H1 (cell line): ENCODE measurements at regions not wholly inside any gene's neighbourhood (a gene's known extent, or its start where the extent isn't known, plus 50 kb on each side); places are given as distances from the start of the nearest gene placed in this dataset.

Source experiments
- CTCF ChIA-PET: fragments of 300-600 bp; sonication (Branson Sonifier 250); formaldehyde crosslinking; loops from one replicate; lab custom pipeline; 2021; ENCODE audit not compliant: partially characterized antibody; lab: Charles Lee
- POLR2A ChIA-PET: fragments of 300-600 bp; sonication (Branson Sonifier 250); formaldehyde crosslinking; loops from one replicate; lab custom pipeline; 2021; ENCODE audit warnings: inconsistent platforms; ENCODE audit not compliant: partially characterized antibody; lab: Charles Lee
- DNase-seq, 2 experiments: peaks; one replicate each; pipeline versions ENCODE4 v3.0.0 to v3.0.0-alpha.2; 2010 to 2022; ENCODE audit warnings: low spot score in 2 of 2, low read depth in 1 of 2, mixed read lengths in 1 of 2
- FAIRE-seq: peaks from 2 replicates; lab custom pipeline; 2011; peaks lifted over from hg19 to GRCh38; lab: Jason Lieb, UNC
- H2AFZ ChIP-seq: 2 replicates; pipeline ENCODE4 v1.8.1; 2012; ENCODE audit warnings: low read length, inconsistent platforms
- H2AK5ac ChIP-seq: 2 replicates; pipeline ENCODE4 v1.6.1; 2013; ENCODE audit warnings: low read depth, low read length
- H2BK120ac ChIP-seq: replicated peaks from 2 replicates; pipeline ENCODE3; 2013; ENCODE audit warnings: low read depth, low read length, inconsistent platforms
- H2BK12ac ChIP-seq: 2 replicates; pipeline ENCODE4 v1.6.1; 2013; ENCODE audit warnings: low read depth, low read length
- H2BK15ac ChIP-seq: 2 replicates; pipeline ENCODE4 v1.6.1; 2013; ENCODE audit warnings: low read length
- H2BK20ac ChIP-seq: 2 replicates; pipeline ENCODE4 v1.6.1; 2013; ENCODE audit warnings: low read length
- H2BK5ac ChIP-seq: 2 replicates; pipeline ENCODE4 v1.6.1; 2013; ENCODE audit warnings: low read depth, low read length
- H3K14ac ChIP-seq: 2 replicates; pipeline ENCODE4 v1.6.1; 2013; ENCODE audit warnings: inconsistent platforms; ENCODE audit not compliant: insufficient read length
- H3K18ac ChIP-seq: 2 replicates; pipeline ENCODE4 v1.6.1; 2013; ENCODE audit warnings: low read length; ENCODE audit errors: extremely low read depth
- H3K23ac ChIP-seq: 2 replicates; pipeline ENCODE4 v1.6.1; 2013; ENCODE audit warnings: inconsistent platforms; ENCODE audit not compliant: insufficient read length
- H3K23me2 ChIP-seq: 2 replicates; pipeline ENCODE4 v1.6.1; 2013; ENCODE audit warnings: low read depth, low read length
- H3K27ac ChIP-seq: 2 replicates; pipeline ENCODE4 v1.6.1; 2011; ENCODE audit warnings: low read depth, low read length, inconsistent platforms
- H3K27me3 ChIP-seq, 4 experiments: replicated peaks in 1 of 4; 1 replicate in 1 of 4; 2 replicates in 3 of 4; pipeline versions ENCODE4 v1.6.1 to v1.8.1; 2011 to 2013; ENCODE audit warnings: low read length in 3 of 4, mild to moderate bottlenecking in 3 of 4, inconsistent platforms in 2 of 4, mixed read lengths in 2 of 4, moderate library complexity in 1 of 4; ENCODE audit not compliant: control insufficient read depth in 3 of 4, insufficient read depth in 3 of 4; ENCODE audit errors: extremely low read depth in 1 of 4
- H3K36me3 ChIP-seq, 4 experiments: 2 replicates each; pipeline versions ENCODE4 v1.6.1 to v1.8.1; 2011 to 2013; ENCODE audit warnings: mild to moderate bottlenecking in 4 of 4, low read length in 3 of 4, moderate library complexity in 2 of 4, control low read depth in 1 of 4, inconsistent platforms in 1 of 4; ENCODE audit not compliant: insufficient read depth in 4 of 4, control insufficient read depth in 2 of 4
- H3K4ac ChIP-seq: replicated peaks from 2 replicates; pipeline ENCODE3; 2013; ENCODE audit warnings: low read length, low read depth, mixed read lengths, inconsistent platforms; ENCODE audit not compliant: insufficient read length
- H3K4me1 ChIP-seq, 4 experiments: replicated peaks in 1 of 4; 1 replicate in 1 of 4; 2 replicates in 3 of 4; pipeline versions ENCODE4 v1.6.1 to v1.8.1; 2011 to 2013; ENCODE audit warnings: low read length in 3 of 4, inconsistent platforms in 2 of 4, mixed read lengths in 1 of 4; ENCODE audit not compliant: insufficient read depth in 4 of 4, control insufficient read depth in 3 of 4
- H3K4me2 ChIP-seq, 2 experiments: 2 replicates each; pipeline versions ENCODE4 v1.6.1 to v1.8.1; 2011 to 2013; ENCODE audit warnings: low read depth in 2 of 2, low read length in 2 of 2, control low read depth in 1 of 2, inconsistent platforms in 1 of 2, mild to moderate bottlenecking in 1 of 2; ENCODE audit not compliant: insufficient read depth in 1 of 2
- H3K4me3 ChIP-seq, 4 experiments: fragments of 200-600, 300-600 bp in 1 of 4; sonication (generic), shearing (Covaris generic), sonication (Bioruptor Twin) in 1 of 4; 2 replicates each; pipeline versions ENCODE4 v1.5.1 to v1.8.1; 2011 to 2016; ENCODE audit warnings: low read length in 4 of 4, low read depth in 3 of 4, control low read depth in 2 of 4, inconsistent platforms in 2 of 4, mild to moderate bottlenecking in 2 of 4, mixed read lengths in 1 of 4, moderate library complexity in 1 of 4; ENCODE audit not compliant: insufficient read depth in 2 of 4; ENCODE audit errors: extremely low read depth in 1 of 4
- H3K56ac ChIP-seq: replicated peaks from 2 replicates; pipeline ENCODE3; 2013; ENCODE audit warnings: low read depth, mild to moderate bottlenecking, mixed read lengths, low read length, inconsistent platforms; ENCODE audit not compliant: insufficient read length
- H3K79me1 ChIP-seq: 2 replicates; pipeline ENCODE4 v1.6.1; 2013; ENCODE audit warnings: low read depth, low read length, control low read depth
- H3K79me2 ChIP-seq, 2 experiments: 2 replicates each; pipeline versions ENCODE4 v1.6.1 to v1.8.1; 2012 to 2013; ENCODE audit warnings: low read length in 2 of 2, mild to moderate bottlenecking in 2 of 2, inconsistent platforms in 1 of 2; ENCODE audit not compliant: insufficient read depth in 2 of 2, control insufficient read depth in 1 of 2
- H3K9ac ChIP-seq, 4 experiments: replicated peaks in 1 of 4; 1 replicate in 1 of 4; 2 replicates in 3 of 4; pipeline versions ENCODE4 v1.6.1 to v1.8.1; 2011 to 2013; ENCODE audit warnings: low read depth in 3 of 4, low read length in 3 of 4, control low read depth in 2 of 4, mild to moderate bottlenecking in 2 of 4, moderate library complexity in 2 of 4, inconsistent platforms in 1 of 4; ENCODE audit errors: extremely low read depth in 1 of 4
- H3K9me3 ChIP-seq, 2 experiments: 2 replicates each; pipeline versions ENCODE4 v1.6.1 to v1.8.1; 2012 to 2013; ENCODE audit warnings: mild to moderate bottlenecking in 2 of 2, moderate library complexity in 2 of 2, control low read depth in 1 of 2, inconsistent platforms in 1 of 2, low read depth in 1 of 2, low read length in 1 of 2, mixed read lengths in 1 of 2; ENCODE audit not compliant: insufficient read depth in 2 of 2
- H4K20me1 ChIP-seq, 2 experiments: replicated peaks in 1 of 2; 2 replicates each; pipeline versions ENCODE3 to v1.8.1; 2011 to 2013; ENCODE audit warnings: inconsistent platforms in 2 of 2, low read length in 2 of 2, mild to moderate bottlenecking in 1 of 2; ENCODE audit not compliant: insufficient read depth in 2 of 2, control insufficient read depth in 1 of 2
- H4K5ac ChIP-seq: 2 replicates; pipeline ENCODE4 v1.6.1; 2013; ENCODE audit warnings: low read length, low read depth, mixed read lengths, inconsistent platforms; ENCODE audit not compliant: insufficient read length
- H4K8ac ChIP-seq: 2 replicates; pipeline ENCODE4 v1.8.0; 2013; ENCODE audit warnings: mild to moderate bottlenecking, moderate library complexity, low read length, inconsistent platforms; ENCODE audit not compliant: insufficient read depth; ENCODE audit errors: extremely low read depth
- H4K91ac ChIP-seq: replicated peaks from 2 replicates; pipeline ENCODE3; 2013; ENCODE audit warnings: low read length, mixed read lengths, inconsistent platforms; ENCODE audit not compliant: insufficient read length
- CBX5 ChIP-seq: fragments of 300-800, 300-1000 bp; sonication (generic); IDR thresholded peaks from 2 replicates; pipeline ENCODE4 v1.7.1; 2016; ENCODE audit warnings: antibody characterized with exemption, low read length, low read depth
- CREB1 ChIP-seq: IDR thresholded peaks from 2 replicates; pipeline ENCODE4 v1.6.1; 2012; ENCODE audit warnings: inconsistent platforms
- EGR1 ChIP-seq: IDR thresholded peaks from 2 replicates; pipeline ENCODE4 v1.6.1; 2011; ENCODE audit warnings: low read depth, low read length, borderline replicate concordance
- EZH2 ChIP-seq: fragments of 200-600 bp; sonication (generic); IDR thresholded peaks from 2 replicates; pipeline ENCODE4 v1.7.1; 2012; ENCODE audit warnings: low read depth, mild to moderate bottlenecking, moderate library complexity, low read length, inconsistent platforms; ENCODE audit not compliant: severe bottlenecking
- JUND ChIP-seq: IDR thresholded peaks from 2 replicates; pipeline ENCODE4 v1.6.1; 2011; ENCODE audit warnings: mild to moderate bottlenecking, improper control_type of control experiment, low read length
- KDM4A ChIP-seq: IDR thresholded peaks from one replicate; pipeline ENCODE4 v1.7.1; 2012; ENCODE audit warnings: low read depth, mild to moderate bottlenecking, moderate library complexity, low read length, inconsistent platforms; ENCODE audit not compliant: severe bottlenecking
- MAFK ChIP-seq: IDR thresholded peaks from 2 replicates; pipeline ENCODE4 v1.6.1; 2012; ENCODE audit warnings: low read depth, mild to moderate bottlenecking, improper control_type of control experiment, low read length
- MAX ChIP-seq: IDR thresholded peaks from 2 replicates; pipeline ENCODE4 v1.6.1; 2012; ENCODE audit warnings: inconsistent platforms
- RAD21 ChIP-seq, 2 experiments: IDR thresholded peaks in 1 of 2; conservative IDR thresholded peaks in 1 of 2; 2 replicates each; pipeline ENCODE4 v1.6.1; 2011; ENCODE audit warnings: low read depth in 2 of 2, low read length in 2 of 2, improper control_type of control experiment in 1 of 2, inconsistent platforms in 1 of 2, mild to moderate bottlenecking in 1 of 2, moderate library complexity in 1 of 2
- RBBP5 ChIP-seq: IDR thresholded peaks from 2 replicates; pipeline ENCODE4 v1.7.1; 2012; ENCODE audit warnings: low read depth, mild to moderate bottlenecking, inconsistent platforms, low read length, moderate library complexity, borderline replicate concordance
- RXRA ChIP-seq: IDR thresholded peaks from 2 replicates; pipeline ENCODE4 v1.6.1; 2011; ENCODE audit warnings: low read depth, mild to moderate bottlenecking, low read length, moderate library complexity; ENCODE audit not compliant: insufficient read depth
- SAP30 ChIP-seq: fragments of 300-600 bp; sonication (generic); IDR thresholded peaks from 2 replicates; pipeline ENCODE4 v1.7.1; 2012; ENCODE audit warnings: low read length, moderate library complexity, mild to moderate bottlenecking, inconsistent platforms; ENCODE audit not compliant: insufficient read depth, insufficient replicate concordance
- SIN3A ChIP-seq, 2 experiments: IDR thresholded peaks in 1 of 2; conservative IDR thresholded peaks in 1 of 2; 2 replicates each; pipeline ENCODE4 v1.6.1; 2011 to 2012; ENCODE audit warnings: low read length in 2 of 2, improper control_type of control experiment in 1 of 2, low read depth in 1 of 2, mild to moderate bottlenecking in 1 of 2
- SIRT6 ChIP-seq: IDR thresholded peaks from one replicate; pipeline ENCODE4 v1.7.1; 2012; ENCODE audit warnings: low read length, inconsistent platforms
- SP1 ChIP-seq: IDR thresholded peaks from 2 replicates; pipeline ENCODE4 v1.6.1; 2011; ENCODE audit warnings: low read depth, low read length
- WGBS, 2 experiments: shearing (Covaris generic) in 1 of 2; methylation state at CpG; one replicate each; pipeline versions ENCODE4 v1.1.6 to v1.1.7; 2013 to 2015; ENCODE audit warnings: low lambda C conversion rate in 2 of 2, mixed read lengths in 2 of 2, inconsistent platforms in 1 of 2, low coverage in 1 of 2, missing lambda C conversion rate in 1 of 2; ENCODE audit not compliant: insufficient replicate concordance in 2 of 2, insufficient coverage in 1 of 2, insufficient read length in 1 of 2; ENCODE audit errors: extremely low coverage in 1 of 2, missing lambda C conversion rate in 1 of 2; 5-methylcytosine and 5-hydroxymethylcytosine counted together

- 57% methylated on average over 2 of the region's 2 CpGs; no CpG with 5 or more reads in 1 of the 2 experiments for WGBS, 2 experiments
- Histone ChIP-seq H4K91ac (no peak overlapping the region), H4K5ac (no peak overlapping the region), H2BK12ac (no peak overlapping the region), H3K14ac (no peak overlapping the region), H3K4me3 (no peak overlapping the region), H2BK5ac (no peak overlapping the region), H3K79me1 (no peaks in the 10 kb centered on the region), H2BK20ac (no peak overlapping the region), H2BK15ac (no peak overlapping the region), H3K9me3 (no peaks in the 10 kb centered on the region), H3K9ac (no peak overlapping the region), H3K23ac (no peak overlapping the region), H3K79me2 (no peaks in the 10 kb centered on the region), H3K56ac (no peak overlapping the region), H3K4me1 (peaks cover 0 to 5% (median 3%) of the 10 kb centered on the region in 4 experiments; a peak in 4 of 7 replicates), H3K4ac (no peak overlapping the region), H2BK120ac (no peak overlapping the region), H3K23me2 (no peaks in the 10 kb centered on the region), H2AK5ac (no peak overlapping the region), H3K27ac (no peak overlapping the region), H3K27me3 (no peaks in the 10 kb centered on the region), H3K18ac (no peak overlapping the region), H4K8ac (no peak overlapping the region), H3K36me3 (no peaks in the 10 kb centered on the region), H3K4me2 (no peak overlapping the region), H2AFZ (no peak overlapping the region), H4K20me1 (no peaks in the 10 kb centered on the region)
- DNase-seq (no peak), FAIRE-seq (no peak)
- no peak for TF ChIP-seq CBX5
- no peak for TF ChIP-seq CREB1
- no peak for TF ChIP-seq EZH2
- TF ChIP-seq MAFK: no peak
- TF ChIP-seq RBBP5: no peak
- TF ChIP-seq JUND: no peak
- no peak for TF ChIP-seq RXRA
- TF ChIP-seq SIN3A (conservative IDR thresholded peaks at IDR 0.05 in 1 of 2, IDR thresholded peaks at IDR 0.05 in 1 of 2; ENCODE audit: low read depth in 1 of 2, low read length in 2 of 2): no peak
- TF ChIP-seq KDM4A: no peak
- no peak for TF ChIP-seq RAD21 (IDR thresholded peaks at IDR 0.05 in 1 of 2, conservative IDR thresholded peaks at IDR 0.05 in 1 of 2; ENCODE audit: low read depth in 2 of 2, low read length in 2 of 2)
- no peak for TF ChIP-seq EGR1
- TF ChIP-seq SP1: no peak
- no peak for TF ChIP-seq SIRT6
- no peak for TF ChIP-seq SAP30
- no peak for TF ChIP-seq MAX
- ChIA-PET CTCF (no interaction called here), POLR2A (interaction anchor here (0.6 to 1.2 kb wide), 2 partner anchors 73 to 86 kb away, joined by 3 read pairs; no protein-coding TSS in a partner anchor)
Observed at GRCh38 chr6:93728150-93728549, 308.8 kb upstream of the EPHA7 start.
